ENCODE measurements at regions not wholly inside any gene's neighbourhood (a gene's known extent, or its start where the extent isn't known, plus 50 kb on each side); places are given as distances from the start of the nearest gene placed in this dataset.
A peak's percentile ranks its signal among the peaks of the same experiment; 100 is the strongest.

GRCh38 chr4:18388039-18388438, 366.5 kb upstream of the LCORL start:
- Mint-ChIP-seq H3K4me3 (no peak overlapping the region), H3K27me3 (ENCODE audit: low read depth, poor library complexity) (peaks cover 7% of the 10 kb centered on the region), H3K9me3 (peaks cover 13% of the 10 kb centered on the region), H3K36me3 (ENCODE audit: low read depth) (no peaks in the 10 kb centered on the region), H3K4me1 (peaks cover 5% of the 10 kb centered on the region), H3K27ac (no peak overlapping the region)
- no peak for DNase-seq
- TF ChIP-seq CTCF (IDR thresholded peaks at IDR 0.05) = no peak

GRCh38 chr4:18381186-18381585, 359.6 kb upstream of the LCORL start:
- H3K4me1 Mint-ChIP-seq = no peaks in the 10 kb centered on the region
- no peak overlapping the region for H3K27ac Mint-ChIP-seq
- H3K4me3 Mint-ChIP-seq = no peak overlapping the region
- peaks cover 13% of the 10 kb centered on the region for H3K9me3 Mint-ChIP-seq
- no peak for DNase-seq
- TF ChIP-seq CTCF (IDR thresholded peaks at IDR 0.05) = no peak
- H3K36me3 Mint-ChIP-seq (ENCODE audit: low read depth) = no peaks in the 10 kb centered on the region
- peaks cover 14% of the 10 kb centered on the region for H3K27me3 Mint-ChIP-seq (ENCODE audit: low read depth, poor library complexity)

GRCh38 chr4:18369561-18369960, 348.0 kb upstream of the LCORL start:
- Mint-ChIP-seq H3K4me1 (no peaks in the 10 kb centered on the region), H3K9me3 (peaks cover 7% of the 10 kb centered on the region), H3K27me3 (ENCODE audit: low read depth, poor library complexity) (peaks cover 13% of the 10 kb centered on the region), H3K4me3 (no peak overlapping the region), H3K36me3 (ENCODE audit: low read depth) (no peaks in the 10 kb centered on the region), H3K27ac (no peak overlapping the region)
- DNase-seq = no peak
- TF ChIP-seq CTCF (IDR thresholded peaks at IDR 0.05) = no peak

- no peaks in the 10 kb centered on the region for H3K36me3 Mint-ChIP-seq (ENCODE audit: low read depth)
- no peaks in the 10 kb centered on the region for H3K9me3 Mint-ChIP-seq
- H3K4me3 Mint-ChIP-seq = no peak overlapping the region
- H3K27ac Mint-ChIP-seq = no peak overlapping the region
- DNase-seq = no peak
- no peaks in the 10 kb centered on the region for H3K4me1 Mint-ChIP-seq
- H3K27me3 Mint-ChIP-seq (ENCODE audit: low read depth, poor library complexity) = peaks cover 6% of the 10 kb centered on the region
- TF ChIP-seq CTCF (IDR thresholded peaks at IDR 0.05) = peak; percentile 53
Measured at GRCh38 chr4:18366892-18367291, 345.3 kb upstream of the LCORL start.

- DNase-seq = no peak
- peaks cover 6% of the 10 kb centered on the region for H3K27me3 Mint-ChIP-seq (ENCODE audit: low read depth, poor library complexity)
- no peaks in the 10 kb centered on the region for H3K36me3 Mint-ChIP-seq (ENCODE audit: low read depth)
- no peak for TF ChIP-seq CTCF (IDR thresholded peaks at IDR 0.05)
- no peaks in the 10 kb centered on the region for H3K4me1 Mint-ChIP-seq
- no peak overlapping the region for H3K4me3 Mint-ChIP-seq
- no peaks in the 10 kb centered on the region for H3K9me3 Mint-ChIP-seq
- H3K27ac Mint-ChIP-seq = no peak overlapping the region
Measured at GRCh38 chr4:18366136-18366535, 344.6 kb upstream of the LCORL start.

GRCh38 chr4:18343581-18343980, 322.0 kb upstream of the LCORL start:
- no peak overlapping the region for H3K27ac Mint-ChIP-seq
- no peaks in the 10 kb centered on the region for H3K4me1 Mint-ChIP-seq
- no peak for DNase-seq
- peaks cover 14% of the 10 kb centered on the region for H3K9me3 Mint-ChIP-seq
- H3K36me3 Mint-ChIP-seq (ENCODE audit: low read depth) = no peaks in the 10 kb centered on the region
- H3K27me3 Mint-ChIP-seq (ENCODE audit: low read depth, poor library complexity) = no peaks in the 10 kb centered on the region
- no peak for TF ChIP-seq CTCF (IDR thresholded peaks at IDR 0.05)
- H3K4me3 Mint-ChIP-seq = no peak overlapping the region
